ENCODE measurements at regions not wholly inside any gene's neighbourhood (a gene's known extent, or its start where the extent isn't known, plus 50 kb on each side); places are given as distances from the start of the nearest gene placed in this dataset.

- TF ChIP-seq CTCF (IDR thresholded peaks at IDR 0.05) (no peak), POLR2A (IDR thresholded peaks at IDR 0.05) (no peak), EP300 (IDR thresholded peaks at IDR 0.05) (no peak)
These were observed 77.3 kb downstream of the ZIC5 start for GRCh38 chr13:99894105-99894839.
